SJCRH30 (cell line): ENCODE measurements at regions not wholly inside any gene's neighbourhood (a gene's known extent, or its start where the extent isn't known, plus 50 kb on each side); places are given as distances from the start of the nearest gene placed in this dataset.

Source experiments
- DNase-seq, 2 experiments: peaks; one replicate each; pipeline ENCODE4 v3.0.0-alpha.2; 2015 to 2020
- H3K27ac ChIP-seq: fragments of 250-450 bp; sonication (Bioruptor Pico); 2 replicates; pipeline ENCODE4 v1.5.1; 2020; ENCODE audit warnings: mild to moderate bottlenecking, moderate library complexity
- H3K27me3 ChIP-seq: fragments of 250-450 bp; sonication (Bioruptor Pico); 2 replicates; pipeline ENCODE4 v1.5.1; 2020; ENCODE audit warnings: mild to moderate bottlenecking, moderate library complexity
- H3K36me3 ChIP-seq: fragments of 250-450 bp; sonication (Bioruptor Pico); 2 replicates; pipeline ENCODE4 v1.5.1; 2020; ENCODE audit warnings: mild to moderate bottlenecking, moderate library complexity
- H3K4me1 ChIP-seq: fragments of 250-450 bp; sonication (Bioruptor Pico); 2 replicates; pipeline ENCODE4 v1.5.1; 2020; ENCODE audit warnings: mild to moderate bottlenecking, moderate library complexity
- H3K4me3 ChIP-seq: fragments of 250-450 bp; sonication (Bioruptor Pico); 2 replicates; pipeline ENCODE4 v1.5.1; 2020; ENCODE audit warnings: mild to moderate bottlenecking, moderate library complexity
- H3K9me3 ChIP-seq: fragments of 250-450 bp; sonication (Bioruptor Pico); replicated peaks from 2 replicates; pipeline ENCODE4 v1.5.1; 2020; ENCODE audit warnings: mild to moderate bottlenecking, moderate library complexity

DNA sequence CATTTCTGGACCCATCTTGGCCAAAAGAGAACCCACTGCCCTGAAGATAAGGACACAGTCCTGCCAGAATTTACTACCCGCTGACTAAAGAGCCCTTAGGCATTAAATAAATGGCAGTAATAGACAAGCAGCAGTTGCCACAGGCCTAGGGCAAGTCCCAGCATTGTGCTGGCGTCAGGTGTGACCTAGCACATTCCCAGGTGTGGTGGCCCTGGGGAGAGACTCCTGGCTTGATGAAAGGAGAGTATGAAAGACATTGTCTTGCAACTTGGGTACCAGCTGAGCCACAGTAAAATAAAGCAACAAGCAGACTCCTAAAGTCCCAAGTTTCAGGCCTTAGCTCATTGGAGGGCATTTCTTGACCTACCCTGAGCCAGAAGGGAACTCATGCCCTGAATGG lies 715.7 kb upstream of the SORCS1 start:
- no peak overlapping the region for H3K27ac ChIP-seq
- H3K36me3 ChIP-seq, result no peaks in the 10 kb centered on the region
- H3K9me3 ChIP-seq, result no peaks in the 10 kb centered on the region
- H3K4me1 ChIP-seq, result no peaks in the 10 kb centered on the region
- DNase-seq, result no peak
- no peak overlapping the region for H3K4me3 ChIP-seq
- H3K27me3 ChIP-seq, result no peaks in the 10 kb centered on the region

DNA sequence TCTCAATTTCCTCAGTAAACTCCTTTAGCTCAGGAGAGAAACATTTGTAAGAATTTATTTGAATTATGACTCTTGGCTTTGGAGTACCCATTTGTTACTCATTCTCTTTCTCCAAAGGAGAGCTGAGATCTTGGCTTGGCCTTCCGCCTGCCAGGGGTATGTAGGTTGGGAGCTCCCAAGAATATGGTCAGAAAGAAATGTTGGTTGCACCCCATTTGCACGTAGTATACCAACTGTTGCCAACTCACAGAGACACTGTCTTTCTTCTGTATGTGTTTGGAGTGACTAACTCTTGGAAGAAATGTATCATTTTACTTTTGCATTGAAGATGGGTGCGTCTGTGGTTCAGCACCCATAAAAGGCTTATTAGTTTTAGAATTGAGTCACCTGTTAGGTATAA lies 708.5 kb upstream of the SORCS1 start:
- Histone ChIP-seq H3K27ac (no peak overlapping the region), H3K4me3 (no peak overlapping the region), H3K36me3 (no peaks in the 10 kb centered on the region), H3K4me1 (no peaks in the 10 kb centered on the region), H3K27me3 (no peaks in the 10 kb centered on the region), H3K9me3 (no peaks in the 10 kb centered on the region)
- no peak for DNase-seq

DNA sequence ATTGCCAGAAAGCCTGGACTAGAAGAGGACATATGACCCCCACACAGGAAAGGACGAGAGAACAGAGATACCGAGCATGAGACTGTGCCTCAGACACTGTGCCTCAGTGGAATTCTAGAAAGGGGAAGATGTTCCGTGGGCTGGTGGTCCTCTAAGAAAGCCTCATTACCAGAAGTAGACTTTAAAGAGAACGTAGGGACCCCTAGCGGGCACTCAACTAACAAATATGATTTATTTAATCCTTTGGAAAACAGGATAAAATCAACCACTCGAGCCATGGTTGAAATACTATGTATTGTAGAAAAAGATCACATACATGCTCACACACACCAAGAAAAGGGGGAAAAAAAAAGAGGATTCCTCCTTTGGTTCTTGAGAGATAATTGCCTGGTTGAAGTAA lies 701.2 kb upstream of the SORCS1 start:
- Histone ChIP-seq H3K36me3 (no peaks in the 10 kb centered on the region), H3K9me3 (no peaks in the 10 kb centered on the region), H3K4me3 (no peak overlapping the region), H3K27ac (no peak overlapping the region), H3K27me3 (no peaks in the 10 kb centered on the region), H3K4me1 (no peaks in the 10 kb centered on the region)
- DNase-seq, result peak in 1 of 2 experiments; percentile 2

DNA sequence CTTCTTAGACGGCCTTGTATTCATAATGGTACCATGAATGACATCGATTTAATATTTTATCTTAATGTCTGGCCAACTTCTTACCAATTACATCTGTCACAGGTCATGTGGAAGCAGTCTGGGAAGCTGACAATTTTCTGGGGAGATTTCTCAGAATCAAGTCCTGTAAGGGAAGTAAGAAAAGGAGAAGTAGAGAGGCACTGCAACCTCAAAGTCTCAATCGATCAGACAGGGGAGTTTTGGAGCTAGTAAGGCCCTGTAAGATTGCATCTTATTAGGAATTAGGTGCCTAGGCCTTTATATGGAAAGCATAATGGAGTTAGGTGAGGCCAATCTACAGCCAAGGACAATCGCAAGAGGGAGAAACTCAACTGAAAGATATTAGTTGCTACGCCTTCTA lies 694.6 kb upstream of the SORCS1 start:
- Histone ChIP-seq H3K27ac (no peak overlapping the region), H3K4me1 (no peaks in the 10 kb centered on the region), H3K4me3 (no peak overlapping the region), H3K9me3 (no peaks in the 10 kb centered on the region), H3K36me3 (no peaks in the 10 kb centered on the region), H3K27me3 (no peaks in the 10 kb centered on the region)
- no peak for DNase-seq

DNA sequence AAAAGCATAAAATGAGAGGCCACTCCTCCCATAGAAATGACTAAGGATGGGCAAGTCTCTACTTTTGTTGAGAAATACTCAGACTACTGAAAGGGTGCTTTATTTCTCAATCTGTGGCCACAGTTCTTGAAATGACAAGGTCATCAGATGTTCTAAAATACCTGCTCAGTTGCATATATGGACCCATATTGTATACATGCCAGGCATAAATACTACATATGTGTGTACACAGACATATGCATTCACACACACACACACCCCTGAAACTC lies 691.5 kb upstream of the SORCS1 start:
- Histone ChIP-seq H3K9me3 (no peaks in the 10 kb centered on the region; the same call in 1 of the 2 replicates), H3K4me1 (no peaks in the 10 kb centered on the region), H3K4me3 (no peak overlapping the region), H3K36me3 (no peaks in the 10 kb centered on the region), H3K27ac (no peak overlapping the region), H3K27me3 (no peaks in the 10 kb centered on the region)
- DNase-seq, result no peak

DNA sequence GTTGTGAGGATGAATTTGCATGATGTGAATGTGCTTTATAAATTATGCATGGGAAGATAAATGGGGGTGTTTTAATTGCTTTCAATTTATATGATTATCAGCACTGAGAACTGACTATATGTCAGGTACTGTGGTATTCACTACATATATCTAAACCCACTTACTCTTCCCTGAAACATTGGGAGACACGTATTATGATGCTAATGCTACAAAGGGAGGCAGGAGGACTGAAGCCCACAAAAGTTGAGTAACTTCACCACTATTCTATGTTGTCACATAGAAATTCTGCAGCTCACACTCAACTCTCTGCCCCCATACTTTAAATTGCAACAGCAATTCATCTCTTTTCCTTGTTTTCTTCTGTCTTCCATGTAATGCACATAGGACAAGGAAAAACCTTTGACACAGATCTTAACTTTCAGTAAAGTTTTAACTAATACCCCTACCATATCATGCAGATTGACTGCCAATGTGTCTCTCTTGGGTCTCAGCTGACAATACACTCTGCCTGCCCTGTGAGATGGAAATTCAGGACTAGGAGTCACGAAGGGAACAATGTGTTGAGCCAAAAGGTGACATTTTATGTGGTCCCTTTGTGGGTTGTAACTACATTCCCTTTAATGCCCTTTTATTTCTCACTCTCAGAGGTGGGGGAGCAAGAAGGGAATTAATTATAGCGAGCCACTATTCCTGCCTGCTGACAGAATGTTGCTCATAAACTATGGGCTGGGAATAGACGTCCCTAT lies 691.0 kb upstream of the SORCS1 start:
- Histone ChIP-seq H3K27ac (no peak overlapping the region), H3K27me3 (no peaks in the 10 kb centered on the region), H3K4me3 (no peak overlapping the region), H3K9me3 (no peaks in the 10 kb centered on the region; the same call in 1 of the 2 replicates), H3K4me1 (no peaks in the 10 kb centered on the region), H3K36me3 (no peaks in the 10 kb centered on the region)
- DNase-seq, result no peak

DNA sequence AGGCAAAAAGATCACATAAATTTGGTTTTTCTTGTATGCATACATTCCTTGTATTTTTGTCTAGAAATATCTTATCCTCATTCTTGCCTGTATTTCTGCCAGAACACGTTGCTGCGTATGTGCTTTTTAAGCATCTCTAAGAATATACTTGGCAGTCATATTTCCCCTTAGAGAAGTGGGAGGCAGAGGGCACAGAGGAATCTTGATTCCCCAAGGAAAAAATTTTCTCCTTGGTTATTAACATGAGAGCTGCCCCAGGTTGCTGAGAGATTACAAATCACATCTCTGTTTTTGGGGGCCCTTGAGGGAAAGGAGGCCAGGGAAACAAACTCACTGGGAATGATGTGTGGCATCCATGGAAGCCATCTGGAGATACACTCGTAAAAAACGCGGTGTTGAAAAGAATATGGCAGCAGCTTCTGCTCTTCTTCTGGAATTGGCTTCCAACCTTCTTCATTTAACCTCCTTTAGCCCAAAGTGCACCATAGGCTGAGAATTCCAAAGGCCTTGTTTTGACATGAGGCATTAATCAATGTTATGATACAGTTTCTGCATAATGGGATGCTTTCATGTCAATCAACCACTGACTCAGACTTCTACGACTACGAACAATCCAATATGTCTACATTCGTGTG lies 684.3 kb upstream of the SORCS1 start:
- no peak for DNase-seq
- no peaks in the 10 kb centered on the region for H3K36me3 ChIP-seq

DNA sequence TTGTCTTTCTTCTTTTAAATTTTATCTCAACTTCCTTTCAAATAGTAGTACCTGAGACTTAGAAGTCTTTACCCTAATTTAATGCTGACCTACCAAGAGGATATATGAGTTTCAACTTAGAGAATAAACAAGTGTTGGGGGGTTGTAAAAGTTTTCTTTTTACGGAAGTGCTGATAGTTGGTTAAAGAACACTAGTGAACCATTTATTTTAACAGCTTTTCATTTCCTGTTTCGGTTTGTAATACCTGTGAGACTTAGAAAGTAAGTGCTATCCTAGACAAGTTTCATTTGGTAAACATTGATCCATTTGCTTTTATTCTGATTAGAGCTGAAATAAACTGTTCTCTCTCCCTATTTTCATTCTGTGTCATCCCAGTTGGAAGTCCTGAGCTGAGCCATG lies 683.1 kb upstream of the SORCS1 start:
- DNase-seq, result no peak
- no peaks in the 10 kb centered on the region for H3K4me1 ChIP-seq
- no peak overlapping the region for H3K4me3 ChIP-seq
- H3K27me3 ChIP-seq, result no peaks in the 10 kb centered on the region
- H3K9me3 ChIP-seq, result no peaks in the 10 kb centered on the region; the same call in none of the 2 replicates
- H3K36me3 ChIP-seq, result no peaks in the 10 kb centered on the region
- no peak overlapping the region for H3K27ac ChIP-seq

More for the DNA sequence above, 684.3 kb upstream of the SORCS1 start:
- no peaks in the 10 kb centered on the region for H3K27me3 ChIP-seq
- H3K4me3 ChIP-seq, result no peak overlapping the region
- no peak overlapping the region for H3K27ac ChIP-seq
- H3K4me1 ChIP-seq, result no peaks in the 10 kb centered on the region
- no peaks in the 10 kb centered on the region; the same call in none of the 2 replicates for H3K9me3 ChIP-seq

DNA sequence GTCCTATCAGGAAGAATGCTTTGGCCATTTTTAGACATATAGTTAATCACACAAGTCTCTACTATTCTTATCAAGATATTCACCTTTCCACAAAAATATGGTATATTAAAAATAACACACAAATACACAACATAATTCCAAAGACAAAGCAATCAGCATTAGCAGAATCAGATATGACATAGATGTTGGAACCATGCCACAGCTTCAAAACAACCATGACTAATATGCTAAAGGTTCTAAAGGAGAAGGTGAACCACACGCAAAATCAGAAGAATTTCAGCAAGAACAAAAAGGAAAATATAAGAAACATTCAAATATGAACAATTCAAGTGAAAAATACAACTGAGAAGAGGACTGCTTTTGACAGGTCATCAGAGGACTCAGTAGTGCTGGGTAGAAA lies 670.2 kb upstream of the SORCS1 start:
- peak overlapping the region; percentile 51 for H3K27ac ChIP-seq
- peak; percentile 10 to 61 for DNase-seq
- no peaks in the 10 kb centered on the region for H3K27me3 ChIP-seq
- H3K4me1 ChIP-seq, result peaks cover 6% of the 10 kb centered on the region; the same call in 1 of the 2 replicates
- no peaks in the 10 kb centered on the region for H3K36me3 ChIP-seq
- H3K9me3 ChIP-seq, result no peaks in the 10 kb centered on the region
- no peak overlapping the region for H3K4me3 ChIP-seq

DNA sequence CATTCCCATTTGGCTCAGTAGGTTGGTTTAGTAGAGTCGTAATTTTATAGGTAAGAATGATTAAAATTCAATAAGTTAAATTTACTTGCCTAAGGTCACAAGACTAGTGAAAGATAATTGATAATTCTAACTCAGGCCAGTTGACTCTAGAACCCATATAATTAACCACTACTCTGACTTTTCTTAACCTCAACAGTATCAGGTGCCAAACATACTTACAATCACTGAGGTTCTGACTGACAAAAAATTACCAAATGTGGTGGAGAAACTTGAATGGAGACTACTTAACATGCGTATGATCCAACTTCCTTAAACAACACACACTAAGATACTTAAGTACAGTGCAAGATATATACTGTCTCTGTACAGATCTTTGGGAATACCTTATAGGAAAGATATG lies 667.3 kb upstream of the SORCS1 start:
- no peaks in the 10 kb centered on the region for H3K9me3 ChIP-seq
- H3K4me1 ChIP-seq, result peaks cover 6% of the 10 kb centered on the region; the same call in 1 of the 2 replicates
- H3K36me3 ChIP-seq, result no peaks in the 10 kb centered on the region
- no peaks in the 10 kb centered on the region for H3K27me3 ChIP-seq
- DNase-seq, result no peak
- no peak overlapping the region for H3K4me3 ChIP-seq
- no peak overlapping the region for H3K27ac ChIP-seq

DNA sequence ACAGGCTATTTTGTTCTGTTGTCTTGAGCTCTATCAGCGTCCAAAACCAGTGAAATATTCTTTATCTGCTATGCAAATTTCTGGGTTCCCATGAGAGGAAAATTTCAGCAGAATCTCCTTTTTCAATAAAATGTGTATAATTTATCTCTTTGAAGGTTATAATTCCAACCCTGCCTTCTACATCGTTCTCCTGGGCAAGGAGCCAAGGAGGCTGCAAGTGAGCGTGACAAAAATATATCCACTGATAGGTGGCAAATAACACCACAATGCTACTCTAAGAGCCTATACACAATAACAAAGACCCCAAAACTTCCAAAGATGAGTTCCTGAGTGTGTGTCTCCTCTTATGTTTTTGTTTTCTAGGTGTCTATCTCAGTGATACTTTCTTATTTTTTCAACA lies 664.7 kb upstream of the SORCS1 start:
- Histone ChIP-seq H3K36me3 (no peaks in the 10 kb centered on the region), H3K9me3 (no peaks in the 10 kb centered on the region), H3K27me3 (no peaks in the 10 kb centered on the region), H3K4me3 (no peak overlapping the region), H3K27ac (no peak overlapping the region), H3K4me1 (no peaks in the 10 kb centered on the region; the same call in 1 of the 2 replicates)
- DNase-seq, result no peak

DNA sequence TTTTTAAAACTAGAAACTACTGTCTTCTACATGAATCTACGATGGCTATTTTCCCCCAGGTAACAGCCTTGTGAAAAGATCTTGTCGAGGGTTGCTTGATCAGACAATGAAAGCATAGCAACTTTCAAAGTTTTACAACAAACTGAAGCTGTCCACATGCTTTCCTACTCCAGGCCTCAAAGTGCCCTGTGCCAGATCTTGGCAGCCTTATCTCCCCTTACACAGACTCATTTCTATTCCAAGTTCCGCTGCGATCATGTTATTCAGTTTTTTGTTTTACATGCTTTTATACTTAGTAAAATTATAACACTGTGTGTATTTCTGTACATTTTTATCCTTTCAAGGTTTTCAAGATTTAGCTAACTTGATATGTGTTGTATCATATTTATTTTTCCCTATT lies 661.7 kb upstream of the SORCS1 start:
- DNase-seq, result no peak
- no peak overlapping the region for H3K4me3 ChIP-seq
- H3K27me3 ChIP-seq, result no peaks in the 10 kb centered on the region
- no peak overlapping the region for H3K27ac ChIP-seq
- H3K4me1 ChIP-seq, result no peaks in the 10 kb centered on the region
- no peaks in the 10 kb centered on the region for H3K9me3 ChIP-seq
- H3K36me3 ChIP-seq, result no peaks in the 10 kb centered on the region

DNA sequence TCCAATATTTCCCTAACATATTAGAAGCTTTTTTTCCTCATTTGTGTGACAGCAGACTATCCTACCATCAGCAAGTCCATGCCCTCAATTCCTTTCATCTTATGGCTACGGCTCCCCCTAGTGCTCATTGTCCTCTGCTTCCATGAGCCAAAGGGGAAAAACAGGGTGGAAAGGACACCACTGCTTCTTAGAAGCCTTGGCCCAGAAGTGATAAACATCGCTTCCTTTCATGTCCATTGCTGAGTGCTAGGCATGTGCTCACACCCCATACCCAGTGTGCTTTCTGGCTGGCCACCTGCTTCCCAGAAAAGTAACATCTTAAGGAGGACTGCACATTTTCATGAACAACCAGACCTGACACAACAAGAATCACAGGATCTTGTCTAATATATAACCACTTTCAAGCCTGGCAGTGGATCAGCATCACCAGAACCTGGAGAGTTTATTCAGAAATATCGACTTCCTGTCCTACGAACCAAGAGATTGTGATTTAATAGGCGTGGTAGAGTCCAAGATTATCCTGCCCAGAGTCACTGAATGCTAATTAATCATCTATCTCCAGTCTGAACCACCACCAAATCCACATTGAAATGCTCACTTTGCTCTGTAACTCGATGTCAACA lies 650.5 kb upstream of the SORCS1 start:
- DNase-seq, result peak; percentile 67 to 87
- H3K9me3 ChIP-seq, result no peaks in the 10 kb centered on the region
- H3K27ac ChIP-seq, result no peak overlapping the region
- no peaks in the 10 kb centered on the region for H3K27me3 ChIP-seq
- H3K36me3 ChIP-seq, result no peaks in the 10 kb centered on the region
- no peak overlapping the region for H3K4me3 ChIP-seq
- H3K4me1 ChIP-seq, result no peaks in the 10 kb centered on the region

DNA sequence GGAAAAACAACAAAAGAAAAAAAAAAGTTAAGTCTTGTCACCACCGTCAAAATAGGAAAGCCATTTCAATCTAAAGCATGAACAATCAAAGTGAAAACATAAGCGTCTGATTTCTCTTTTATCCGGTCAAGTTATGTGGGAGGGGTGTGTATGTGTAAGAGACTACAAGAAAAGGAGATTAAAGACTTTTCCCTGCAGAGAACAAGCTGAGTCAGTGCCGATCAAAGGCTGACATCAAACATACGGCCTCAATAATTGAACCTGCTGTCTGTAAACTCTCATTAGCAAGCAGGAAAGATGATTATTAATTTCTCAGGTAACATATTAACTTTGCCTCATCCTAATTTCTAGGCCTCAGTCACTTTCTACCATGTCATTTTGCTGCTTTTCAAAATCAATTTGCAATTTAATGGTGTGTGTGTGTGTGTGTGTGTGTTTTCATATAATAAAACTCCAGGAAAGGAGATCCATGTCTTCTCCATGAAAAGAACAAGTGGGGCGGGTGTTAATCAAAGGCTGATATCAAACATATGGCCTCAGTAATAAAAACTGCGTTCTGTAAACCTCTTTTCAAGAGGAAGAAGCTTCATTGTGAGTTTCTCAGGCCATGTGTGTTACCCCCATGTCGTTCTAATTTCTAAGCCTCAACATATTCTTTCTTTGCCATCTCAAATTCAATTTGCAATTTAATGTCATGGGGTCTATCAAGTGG lies 649.1 kb upstream of the SORCS1 start:
- Histone ChIP-seq H3K27me3 (no peaks in the 10 kb centered on the region), H3K4me1 (no peaks in the 10 kb centered on the region), H3K27ac (no peak overlapping the region), H3K4me3 (no peak overlapping the region), H3K36me3 (no peaks in the 10 kb centered on the region), H3K9me3 (no peaks in the 10 kb centered on the region)
- no peak for DNase-seq

DNA sequence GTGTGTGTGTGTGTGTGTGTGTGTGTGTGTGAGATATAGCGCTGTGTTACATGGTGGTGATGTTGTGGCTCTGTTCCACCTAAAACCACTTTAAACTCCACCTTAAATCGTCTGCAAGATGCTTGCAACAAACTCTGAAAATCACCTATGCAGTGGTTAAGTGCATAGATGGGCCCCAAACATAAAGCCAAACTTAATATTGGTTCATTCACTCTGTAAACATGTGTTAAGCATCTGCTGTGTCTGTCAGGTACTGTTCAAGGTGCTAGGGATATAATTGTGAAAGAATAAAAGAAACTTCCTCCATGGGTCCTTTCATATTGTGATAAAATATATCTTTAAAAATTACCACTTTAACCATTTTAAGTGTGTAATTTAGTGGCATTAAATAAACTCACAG lies 645.4 kb upstream of the SORCS1 start:
- H3K27ac ChIP-seq, result no peak overlapping the region
- H3K27me3 ChIP-seq, result no peaks in the 10 kb centered on the region
- no peak for DNase-seq
- H3K9me3 ChIP-seq, result no peaks in the 10 kb centered on the region; the same call in 1 of the 2 replicates
- no peak overlapping the region for H3K4me3 ChIP-seq
- H3K4me1 ChIP-seq, result 0 out of 2 replicates have a peak, but pooled peaks cover 3% of the 10 kb centered on the region
- no peaks in the 10 kb centered on the region for H3K36me3 ChIP-seq
